ENCODE measurements at regions not wholly inside any gene's neighbourhood (a gene's known extent, or its start where the extent isn't known, plus 50 kb on each side); places are given as distances from the start of the nearest gene placed in this dataset.

- DNase-seq (ENCODE audit: low spot score), result no peak
Measured at GRCh38 chr18:73315381-73315780, 447.6 kb upstream of the NETO1 start.

- DNase-seq (ENCODE audit: low spot score), result no peak
Measured at GRCh38 chr18:73313476-73313875, 445.7 kb upstream of the NETO1 start.

DNA sequence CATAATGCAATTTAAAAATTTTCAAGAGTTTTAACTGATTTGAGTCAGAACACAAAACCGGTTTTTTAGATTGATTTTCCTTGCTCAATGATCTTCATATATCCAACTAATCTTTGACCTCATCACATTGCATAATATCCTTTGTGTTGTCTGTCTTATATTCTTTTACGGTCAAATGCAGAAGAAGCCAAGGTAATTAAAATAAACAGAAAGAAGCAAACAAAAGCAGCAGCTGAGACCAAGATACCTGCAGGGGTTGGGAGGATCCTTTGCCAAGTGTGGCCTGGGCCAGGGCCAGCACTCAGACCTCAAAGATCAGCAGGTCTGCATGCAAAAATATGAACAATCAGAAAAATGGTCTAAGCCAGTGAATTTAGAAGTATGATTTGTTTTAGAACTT is 428.9 kb upstream of the NETO1 start:
- DNase-seq (ENCODE audit: low spot score), result no peak

DNA sequence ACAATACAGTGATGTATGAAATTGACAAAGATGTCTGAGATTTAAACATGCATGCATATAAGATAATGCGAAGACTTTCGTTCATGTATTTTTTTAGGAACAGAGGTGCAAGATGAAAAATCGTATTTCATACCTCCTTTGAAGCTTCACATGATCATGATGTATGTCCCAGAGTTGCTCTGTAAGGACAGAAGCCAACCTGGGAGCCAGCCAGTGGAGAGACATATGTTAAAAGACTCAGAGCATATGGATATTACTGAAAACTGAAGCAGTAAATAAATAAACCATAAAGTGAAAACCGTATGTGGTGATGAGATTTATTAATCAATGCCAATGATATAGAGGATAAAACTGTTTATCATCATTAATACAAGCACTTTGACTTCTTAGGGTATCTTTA is 424.4 kb upstream of the NETO1 start:
- DNase-seq (ENCODE audit: low spot score), result no peak

DNA sequence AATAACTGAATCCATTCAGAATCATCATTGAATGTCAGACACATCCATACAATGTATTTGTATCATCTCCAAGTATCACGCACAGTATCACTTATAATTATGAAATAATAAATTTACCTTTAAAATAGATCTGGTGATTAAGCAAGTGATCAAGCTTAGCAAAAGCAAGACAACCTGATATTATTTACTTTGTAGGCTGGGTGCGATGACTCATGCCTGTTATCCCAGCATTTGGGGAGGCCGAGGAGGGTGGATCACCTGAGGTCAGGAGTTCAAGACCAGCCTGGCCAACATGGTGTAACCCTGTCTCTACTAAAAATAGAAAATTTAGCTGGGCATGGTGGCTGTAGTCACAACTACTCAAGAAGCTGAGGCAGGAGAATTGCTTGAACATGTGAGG is 421.0 kb upstream of the NETO1 start:
- no peak for DNase-seq (ENCODE audit: low spot score)

DNA sequence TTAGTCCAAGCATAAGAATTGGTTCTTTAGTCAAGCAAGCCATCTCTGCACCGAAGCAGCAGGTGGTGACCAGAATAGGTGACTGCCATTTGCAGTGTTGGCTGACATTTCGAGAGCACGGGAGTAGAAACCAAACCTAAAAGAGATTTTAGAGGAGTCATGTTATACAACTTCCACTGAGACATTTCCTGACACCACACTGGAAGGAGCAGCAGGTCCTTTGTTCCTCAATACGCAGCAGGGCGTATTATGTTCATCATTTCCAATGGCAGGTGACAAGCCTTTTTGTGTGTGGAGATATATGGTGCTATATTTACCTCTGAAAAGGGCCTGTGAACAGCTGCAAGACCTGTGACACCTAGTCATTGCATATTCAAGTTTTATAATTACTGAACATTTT is 418.8 kb upstream of the NETO1 start:
- no peak for DNase-seq (ENCODE audit: low spot score)

- no peak for DNase-seq (ENCODE audit: low spot score)
Measured at GRCh38 chr18:73283788-73284187, 416.0 kb upstream of the NETO1 start.

DNA sequence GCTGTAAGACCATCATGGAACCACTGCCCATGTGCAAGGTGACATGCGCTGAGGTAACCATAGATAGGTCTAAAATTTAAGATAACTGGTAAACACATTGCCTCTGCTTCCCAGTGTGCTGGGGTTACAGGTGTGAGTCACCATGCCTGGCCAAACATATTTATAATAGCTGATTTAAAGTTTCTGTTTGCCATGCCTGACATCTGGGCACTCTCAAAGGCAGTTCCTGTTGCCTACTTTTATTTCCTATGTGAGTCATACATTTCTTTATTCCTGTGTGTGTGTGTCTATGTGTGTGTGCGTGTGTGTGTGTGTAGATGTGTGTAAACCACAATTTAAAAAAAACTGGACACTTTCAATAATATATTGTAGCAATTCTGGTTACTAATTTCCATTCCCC is 415.2 kb upstream of the NETO1 start:
- DNase-seq (ENCODE audit: low spot score), result no peak

DNA sequence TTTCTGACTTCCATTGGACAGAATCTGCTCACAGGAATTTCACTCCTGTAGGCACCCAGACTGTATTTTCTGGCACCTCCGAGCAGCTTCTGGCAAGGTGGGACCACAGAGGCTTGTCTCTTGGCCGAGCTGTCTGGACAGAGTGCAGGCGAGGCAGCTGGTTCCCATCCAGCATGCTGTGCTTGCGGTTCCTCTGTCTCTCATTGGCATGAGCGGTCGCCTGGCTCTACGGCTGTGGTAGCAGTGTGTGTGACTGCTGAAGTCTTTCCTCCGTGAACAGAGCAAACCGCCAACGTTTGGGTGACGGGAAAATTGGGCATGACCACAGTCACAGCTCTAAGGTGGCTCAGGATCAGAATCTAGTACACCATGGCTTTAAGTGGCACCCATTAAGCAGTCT is 411.7 kb upstream of the NETO1 start:
- DNase-seq (ENCODE audit: low spot score), result no peak

DNA sequence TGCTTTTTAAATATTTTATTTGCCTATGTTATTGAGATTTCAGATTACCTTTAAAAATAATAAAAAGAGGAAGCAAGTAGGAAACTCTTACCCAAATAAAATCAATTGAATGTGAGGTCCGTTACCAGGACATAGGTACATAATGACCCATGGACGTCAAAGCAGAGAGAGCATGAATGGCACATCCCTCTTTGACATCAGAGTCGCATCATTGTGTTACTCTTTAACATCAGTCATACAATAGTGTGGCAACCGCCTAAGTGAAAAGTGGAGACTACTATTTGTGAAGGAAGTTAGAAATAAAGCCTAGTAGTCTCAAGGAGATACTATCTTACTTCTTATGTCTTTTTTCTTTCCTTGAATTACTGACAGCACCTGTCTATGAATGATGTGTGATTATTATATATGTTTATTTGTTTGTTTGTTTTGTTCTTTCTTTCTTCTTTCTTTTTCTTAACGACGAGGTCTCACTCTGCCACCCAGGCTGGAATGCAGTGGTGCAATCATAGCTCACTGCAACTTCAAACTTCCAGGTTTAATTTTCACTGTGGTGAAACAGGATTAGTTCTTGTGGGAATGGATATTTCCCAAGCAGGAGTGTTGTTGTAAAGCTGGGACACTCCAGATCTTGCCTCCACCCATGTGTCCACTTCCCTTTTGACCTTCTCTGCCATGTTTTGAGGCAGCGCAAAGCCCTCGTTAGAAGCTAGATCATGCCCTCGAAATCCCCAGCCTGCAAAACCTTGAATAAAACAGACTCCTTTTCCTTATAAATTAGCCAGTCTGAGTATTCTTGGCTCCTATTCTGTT is 407.2 kb upstream of the NETO1 start:
- DNase-seq (ENCODE audit: low spot score), result no peak

- DNase-seq (ENCODE audit: low spot score), result no peak
Measured at GRCh38 chr18:73270920-73271634, 403.3 kb upstream of the NETO1 start.

GRCh38 chr18:73264562-73264921 is 396.8 kb upstream of the NETO1 start:
- DNase-seq (ENCODE audit: low spot score), result no peak

DNA sequence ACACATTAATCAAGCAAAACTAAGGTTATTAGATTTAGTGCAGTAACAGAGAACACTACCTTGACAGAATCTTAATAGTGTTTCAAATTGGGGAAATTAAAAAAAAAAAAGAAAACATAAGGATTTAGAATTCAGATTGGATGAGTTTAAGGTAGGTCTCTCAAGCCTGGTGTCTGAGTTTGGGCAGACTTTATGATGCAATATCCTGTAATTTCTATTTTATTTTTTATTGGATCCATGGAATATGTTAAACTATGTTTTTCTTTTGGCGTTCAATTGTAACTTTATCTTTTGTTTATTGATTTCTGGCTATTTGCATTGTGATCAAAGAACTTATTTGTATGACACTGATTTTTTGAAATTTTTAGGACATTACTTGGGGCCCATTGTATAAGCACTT is 394.1 kb upstream of the NETO1 start:
- no peak for DNase-seq (ENCODE audit: low spot score)

DNA sequence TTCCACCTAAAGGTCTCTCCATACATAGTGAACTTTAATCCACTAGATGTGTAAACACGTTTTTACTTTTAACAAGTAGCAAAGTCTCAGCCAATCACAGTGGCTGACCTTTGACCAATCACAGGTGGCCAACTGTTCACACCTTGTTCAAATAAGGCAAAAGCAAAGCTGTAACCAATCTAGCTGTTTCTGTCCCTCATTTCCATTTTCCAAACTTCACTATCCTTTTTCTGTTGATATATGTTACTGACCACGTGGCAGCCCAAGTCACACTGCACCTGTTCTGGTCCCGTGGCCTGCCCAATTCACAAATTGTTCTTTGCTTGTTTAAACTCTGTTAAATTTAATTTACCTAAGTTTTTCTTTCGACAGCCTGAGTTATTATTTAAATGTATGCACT is 393.5 kb upstream of the NETO1 start:
- no peak for DNase-seq (ENCODE audit: low spot score)

- DNase-seq (ENCODE audit: low spot score), result no peak
Measured at GRCh38 chr18:73258375-73259087, 390.7 kb upstream of the NETO1 start.

- DNase-seq (ENCODE audit: low spot score), result no peak
Measured at GRCh38 chr18:73254564-73254963, 386.8 kb upstream of the NETO1 start.

- DNase-seq (ENCODE audit: low spot score), result no peak
Measured at GRCh38 chr18:73249030-73249429, 381.2 kb upstream of the NETO1 start.

DNA sequence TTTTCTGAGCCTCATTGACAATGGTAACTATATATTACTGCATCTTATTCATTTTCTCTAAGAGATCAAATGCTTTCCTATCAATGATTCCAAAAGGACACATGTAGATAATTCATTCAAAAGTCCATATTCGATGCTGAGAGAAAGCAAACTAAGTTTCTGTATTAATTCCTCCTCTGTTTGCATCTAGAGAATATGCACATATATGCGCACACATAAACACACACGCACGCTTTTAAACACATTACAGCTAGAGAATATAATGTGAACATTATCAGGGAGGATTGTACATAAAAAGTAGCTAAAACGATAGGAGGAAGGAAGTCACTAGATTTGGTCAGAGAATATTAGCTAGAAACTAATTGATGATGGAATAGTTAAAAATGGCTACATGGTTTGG is 379.0 kb upstream of the NETO1 start:
- DNase-seq (ENCODE audit: low spot score), result no peak

DNA sequence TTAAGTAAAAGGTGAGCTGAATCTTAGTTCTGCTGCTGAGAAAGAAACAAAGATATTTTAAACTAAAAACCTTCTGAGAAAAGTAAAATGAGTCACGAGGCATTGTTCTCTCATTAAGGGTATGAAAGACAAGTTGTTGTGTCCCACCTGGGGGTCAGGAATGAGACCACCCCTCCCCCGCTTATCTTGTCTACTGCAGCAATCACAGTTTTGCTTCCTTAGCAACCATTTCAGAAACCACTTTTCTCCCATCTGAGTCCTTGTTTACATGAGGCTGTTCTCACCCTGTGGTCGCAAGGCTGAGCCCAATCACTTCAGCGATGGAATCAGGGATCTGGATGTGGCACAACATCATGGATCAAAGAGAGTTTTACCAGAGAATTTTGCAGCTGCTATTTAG is 377.6 kb upstream of the NETO1 start:
- DNase-seq (ENCODE audit: low spot score), result no peak

DNA sequence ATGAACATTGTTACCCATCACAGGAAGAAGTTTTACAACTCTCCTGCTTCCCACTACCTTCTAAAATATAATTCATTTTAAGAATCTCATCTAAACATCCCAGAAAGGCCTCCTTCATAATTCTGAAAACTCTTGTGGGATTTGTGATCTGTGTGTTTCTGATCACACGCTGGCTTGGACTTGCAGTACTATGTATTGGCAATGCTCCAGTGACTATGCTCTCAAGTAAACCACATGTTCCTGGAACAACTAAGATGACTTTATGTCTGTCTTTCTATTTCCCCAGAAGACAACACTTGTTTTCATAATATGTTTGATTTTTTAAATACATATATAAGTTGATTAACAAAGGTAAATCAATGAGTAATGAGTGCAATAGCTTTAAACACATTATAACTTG is 376.6 kb upstream of the NETO1 start:
- no peak for DNase-seq (ENCODE audit: low spot score)

GRCh38 chr18:73240899-73241298 is 373.1 kb upstream of the NETO1 start:
- DNase-seq (ENCODE audit: low spot score), result no peak

GRCh38 chr18:73235921-73236320 is 368.1 kb upstream of the NETO1 start:
- DNase-seq (ENCODE audit: low spot score), result no peak

DNA sequence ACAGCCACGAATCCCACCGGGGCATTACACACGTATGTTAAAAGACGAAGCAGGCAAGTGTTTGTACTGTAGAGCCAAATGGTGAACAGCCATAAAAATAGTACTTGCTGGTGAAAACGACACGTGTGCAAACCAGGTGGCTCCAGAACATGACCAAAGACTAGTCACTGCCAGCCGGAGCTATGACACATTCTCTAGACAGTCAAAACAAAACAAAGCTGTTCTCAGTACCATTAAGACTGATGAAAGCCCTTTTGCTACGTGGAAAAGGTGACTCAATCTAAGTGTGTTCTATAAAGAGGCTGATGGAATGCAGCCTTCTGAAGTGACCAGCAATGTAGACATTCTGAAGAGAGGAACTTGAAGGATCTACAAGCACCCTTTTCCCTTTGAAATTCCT is 367.7 kb upstream of the NETO1 start:
- no peak for DNase-seq (ENCODE audit: low spot score)

All from CD4-positive, alpha-beta T cell treated with Interleukin-15 for 4 hours (primary cell).